ENCODE measurements at regions not wholly inside any gene's neighbourhood (a gene's known extent, or its start where the extent isn't known, plus 50 kb on each side); places are given as distances from the start of the nearest gene placed in this dataset.

- TF ChIP-seq CTCF (IDR thresholded peaks at IDR 0.05), result no peak
- no peak for TF ChIP-seq SIN3A (IDR thresholded peaks at IDR 0.05; ENCODE audit: borderline replicate concordance, insufficient read depth, low read depth, low read length)
- no peak for TF ChIP-seq POLR2AphosphoS5 (IDR thresholded peaks at IDR 0.05; ENCODE audit: low read depth, low read length)
- no peak for TF ChIP-seq REST (IDR thresholded peaks at IDR 0.05; ENCODE audit: insufficient read depth in 1 of 2, low read depth in 2 of 2, low read length in 1 of 2)
- no peak for TF ChIP-seq TCF7L2 (IDR thresholded peaks at IDR 0.05; ENCODE audit: low read depth, low read length)
Observed at GRCh38 chr21:15327637-15328265, 263.0 kb upstream of the NRIP1 start.

All from Panc1 (cell line).